GM21360 (cell line): ENCODE measurements at regions not wholly inside any gene's neighbourhood (a gene's known extent, or its start where the extent isn't known, plus 50 kb on each side); places are given as distances from the start of the nearest gene placed in this dataset.
"Not testable (repeated sequence)": the region's sequence is repeated elsewhere in the genome, so short reads cannot be mapped to it uniquely, and the experiment has no call there.

Experiments
- ATAC-seq: cut with Tn5 transposase; IDR thresholded peaks from one replicate; pipeline ENCODE4 v1.9.1; 2021; ENCODE audit warnings: mild to moderate bottlenecking, moderate library complexity; ENCODE audit not compliant: unreplicated experiment

- ATAC-seq = not testable (repeated sequence)
Measured at GRCh38 chr16:46388354-46388753, 232.8 kb downstream of the SHCBP1 start.

DNA sequence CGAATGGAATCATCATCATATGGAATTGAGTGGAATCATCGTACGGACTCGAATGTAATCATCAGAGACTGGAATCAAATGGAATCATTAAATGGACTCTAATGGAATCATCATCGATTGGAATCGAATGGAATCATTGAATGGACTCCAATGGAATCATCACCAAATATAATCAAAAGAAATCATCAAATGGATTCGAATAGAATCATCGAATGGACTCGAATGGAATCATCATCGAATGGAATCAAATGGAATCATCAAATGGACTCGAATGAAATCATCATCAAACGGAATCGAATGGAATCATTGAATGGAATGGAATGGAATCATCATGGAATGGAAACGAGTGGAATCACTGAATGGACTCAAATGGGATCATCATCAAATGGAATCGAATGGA is 233.5 kb downstream of the SHCBP1 start:
- not testable (repeated sequence) for ATAC-seq

DNA sequence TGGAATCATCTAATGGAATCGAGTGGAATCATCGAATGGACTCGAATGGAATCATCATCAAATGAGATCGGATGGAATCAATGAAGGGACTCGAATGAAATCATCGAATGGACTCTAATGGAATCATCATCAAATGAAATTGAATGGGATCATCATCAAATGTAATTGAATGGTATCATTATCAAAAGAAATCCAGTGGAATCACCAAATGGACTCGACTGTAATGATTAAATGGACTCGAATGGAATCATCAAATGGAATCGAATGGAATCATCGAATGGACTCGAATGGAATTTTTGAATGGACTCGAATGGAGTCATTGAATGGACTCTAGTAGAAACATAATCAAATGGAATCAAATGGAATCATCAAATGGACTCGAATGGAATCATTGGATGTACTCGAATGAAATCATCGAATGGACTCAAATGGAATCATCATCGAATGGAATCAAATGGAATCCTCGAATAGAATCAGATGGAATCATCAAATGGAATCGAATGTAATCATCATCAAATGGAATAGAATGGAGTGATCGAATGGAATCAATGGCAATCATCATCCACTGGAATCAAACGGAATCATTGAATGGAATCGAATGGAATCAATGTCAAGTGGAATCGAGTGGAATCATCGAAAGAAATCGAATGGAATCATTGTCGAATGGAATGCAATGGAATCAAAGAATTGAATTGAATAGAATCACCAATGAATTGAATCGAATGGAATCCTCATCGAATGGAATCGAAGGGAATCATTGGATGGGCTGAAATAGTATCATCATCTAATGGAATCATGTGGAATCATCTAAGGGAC is 234.2 kb downstream of the SHCBP1 start:
- ATAC-seq = peak; percentile 9

DNA sequence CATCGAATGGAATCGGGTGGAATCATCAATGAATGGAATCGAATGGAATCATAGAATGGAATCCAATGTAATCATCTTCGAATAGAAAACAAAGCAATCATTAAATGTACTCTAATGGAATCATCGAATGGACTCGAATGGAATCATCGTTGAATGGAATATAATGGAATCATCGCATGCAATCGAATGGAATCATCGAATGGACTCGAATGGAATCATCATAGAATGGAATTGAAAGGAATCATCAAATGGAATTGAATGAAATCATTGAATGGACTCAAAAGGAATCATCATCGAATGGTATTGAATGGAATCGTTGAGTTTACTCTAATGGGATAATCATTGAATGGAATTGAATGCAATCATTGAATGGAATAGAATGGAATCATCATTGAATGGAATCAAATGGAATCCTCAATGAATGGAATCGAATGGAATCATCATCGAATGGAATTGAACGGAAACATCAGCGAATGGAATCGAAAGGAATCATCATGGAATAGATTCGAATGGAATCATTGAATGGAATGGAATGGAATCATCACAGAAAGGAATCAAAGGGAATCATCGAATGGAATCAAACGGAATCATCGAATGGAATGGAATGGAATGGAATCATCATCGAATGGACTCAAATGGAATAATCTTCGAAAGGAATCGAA is 234.9 kb downstream of the SHCBP1 start:
- not testable (repeated sequence) for ATAC-seq

- not testable (repeated sequence) for ATAC-seq
Measured at GRCh38 chr16:46384285-46385061, 236.7 kb downstream of the SHCBP1 start.

- not testable (repeated sequence) for ATAC-seq
Measured at GRCh38 chr16:46383581-46383980, 237.6 kb downstream of the SHCBP1 start.

- not testable (repeated sequence) for ATAC-seq
Measured at GRCh38 chr16:46382791-46383541, 238.2 kb downstream of the SHCBP1 start.

GRCh38 chr16:46382079-46382478 is 239.1 kb downstream of the SHCBP1 start:
- not testable (repeated sequence) for ATAC-seq

DNA sequence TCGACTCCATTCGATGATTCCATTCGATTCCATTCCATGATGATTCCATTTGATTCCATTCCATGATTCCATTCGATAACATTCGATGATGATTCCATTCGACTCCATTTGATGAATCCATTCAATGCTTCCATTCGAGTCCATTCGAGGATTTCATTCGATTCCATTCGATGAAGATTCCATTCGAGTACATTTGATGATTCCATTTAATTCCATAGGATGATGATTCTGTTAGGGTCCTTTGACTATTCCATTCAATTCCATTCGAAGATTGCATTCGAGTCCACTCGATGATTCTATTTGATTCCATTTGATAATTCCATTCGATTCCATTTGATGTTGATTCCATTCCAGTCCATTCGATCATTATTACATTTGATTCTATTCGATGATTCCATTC is 239.8 kb downstream of the SHCBP1 start:
- not testable (repeated sequence) for ATAC-seq
